HG02870 (cell line): ENCODE measurements at regions not wholly inside any gene's neighbourhood (a gene's known extent, or its start where the extent isn't known, plus 50 kb on each side); places are given as distances from the start of the nearest gene placed in this dataset.

Experiments
- ATAC-seq: cut with Tn5 transposase; IDR thresholded peaks from one replicate; pipeline ENCODE4 v1.9.1; 2021; ENCODE audit warnings: mild to moderate bottlenecking, moderate library complexity; ENCODE audit not compliant: unreplicated experiment

- ATAC-seq = no peak
Measured at GRCh38 chr13:67642657-67643056, 412.5 kb upstream of the PCDH9 start.

DNA sequence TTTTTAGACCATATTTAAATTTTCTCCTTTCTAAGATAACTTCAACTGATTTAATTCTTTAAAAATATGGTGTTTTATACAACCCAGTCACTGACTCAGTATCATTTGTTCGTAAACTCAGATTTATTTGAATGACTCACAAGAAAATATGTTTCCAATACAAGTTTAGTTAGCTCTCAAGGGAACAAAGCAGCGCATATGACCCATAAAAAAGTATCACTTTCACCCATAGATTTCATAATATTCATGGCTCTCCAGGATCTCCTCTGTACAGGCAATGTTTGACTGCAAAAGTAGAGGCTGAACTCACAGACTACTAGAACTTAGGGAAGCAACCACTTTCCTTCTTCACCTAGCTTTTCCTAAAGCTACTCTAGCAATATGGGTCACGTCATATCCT, 405.6 kb upstream of the PCDH9 start:
- ATAC-seq = no peak

- no peak for ATAC-seq
Measured at GRCh38 chr13:67632590-67632989, 402.5 kb upstream of the PCDH9 start.

DNA sequence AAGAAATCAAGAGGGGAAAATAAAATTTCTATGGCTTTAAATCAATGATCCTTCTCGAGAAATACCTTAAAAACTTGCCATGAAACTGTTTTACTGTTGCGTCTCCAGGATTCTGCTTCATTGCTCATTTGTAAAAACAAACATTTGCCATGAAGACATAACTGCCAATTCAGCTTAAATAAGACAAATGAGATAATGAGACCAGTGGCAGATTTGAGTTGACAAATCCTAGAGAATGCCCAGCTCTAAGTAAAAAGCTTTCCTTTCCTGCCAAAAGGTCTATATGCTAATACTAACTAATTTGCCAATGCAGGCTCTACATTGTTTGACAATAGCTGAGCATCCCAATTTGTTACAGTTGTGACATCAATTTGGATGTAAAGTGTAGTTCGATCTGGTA, 400.5 kb upstream of the PCDH9 start:
- no peak for ATAC-seq

DNA sequence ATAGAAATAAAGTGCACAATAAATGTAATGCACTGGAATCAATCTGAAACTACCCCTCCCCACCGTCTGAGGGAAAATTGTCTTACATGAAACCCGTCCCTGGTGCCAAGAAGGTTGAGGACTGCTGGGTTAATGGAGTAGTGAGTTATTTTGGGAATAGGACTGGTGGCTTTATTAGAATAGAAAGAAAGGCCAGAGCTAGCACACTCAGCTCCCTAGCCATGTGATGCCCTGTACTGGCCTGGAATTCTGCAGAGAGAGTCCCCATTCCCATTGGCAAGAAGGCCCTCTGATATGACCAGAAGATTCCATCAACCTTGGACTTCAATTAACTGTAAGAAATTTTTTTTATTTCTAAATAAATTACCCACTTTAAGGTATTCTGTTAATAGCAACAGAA, 393.5 kb upstream of the PCDH9 start:
- no peak for ATAC-seq

- ATAC-seq = no peak
Measured at GRCh38 chr13:67620665-67621064, 390.5 kb upstream of the PCDH9 start.

DNA sequence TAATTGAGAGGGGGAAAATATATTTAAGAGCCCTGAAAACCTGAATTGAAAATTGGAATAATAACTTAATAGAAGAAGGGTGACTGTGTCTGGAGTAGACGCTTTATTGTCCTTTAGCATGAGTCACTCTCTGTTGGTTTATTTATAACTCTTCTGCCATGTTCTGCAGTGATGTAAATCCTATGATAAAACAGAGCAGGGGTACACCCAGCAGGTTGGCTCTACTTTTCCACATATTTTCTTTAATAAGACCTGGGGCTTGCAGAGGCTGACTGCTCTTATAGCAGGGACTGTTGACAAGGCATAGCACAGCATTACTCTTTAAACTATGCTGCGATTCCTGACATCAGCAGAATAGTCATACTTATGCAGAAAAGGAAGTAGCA, 389.9 kb upstream of the PCDH9 start:
- ATAC-seq = no peak

- no peak for ATAC-seq
Measured at GRCh38 chr13:67619351-67619994, 389.3 kb upstream of the PCDH9 start.

DNA sequence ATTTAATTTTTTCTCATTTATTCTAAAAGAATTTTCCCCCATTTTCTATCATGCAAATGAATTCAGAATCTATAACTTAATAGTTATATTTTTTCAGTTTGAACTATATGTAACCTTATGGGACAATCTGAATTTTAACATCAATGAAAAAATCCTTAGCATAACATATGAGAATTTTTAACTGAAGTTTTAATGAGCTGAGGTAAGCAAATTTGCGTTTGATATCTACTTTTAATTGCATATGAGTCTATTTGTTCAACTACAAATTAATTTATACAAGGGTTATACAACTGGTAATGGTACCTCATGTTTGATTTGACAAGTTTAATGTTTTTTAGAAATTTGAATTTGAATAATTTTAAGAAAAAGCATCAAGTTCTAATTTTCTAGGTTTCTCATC, 384.4 kb upstream of the PCDH9 start:
- no peak for ATAC-seq

DNA sequence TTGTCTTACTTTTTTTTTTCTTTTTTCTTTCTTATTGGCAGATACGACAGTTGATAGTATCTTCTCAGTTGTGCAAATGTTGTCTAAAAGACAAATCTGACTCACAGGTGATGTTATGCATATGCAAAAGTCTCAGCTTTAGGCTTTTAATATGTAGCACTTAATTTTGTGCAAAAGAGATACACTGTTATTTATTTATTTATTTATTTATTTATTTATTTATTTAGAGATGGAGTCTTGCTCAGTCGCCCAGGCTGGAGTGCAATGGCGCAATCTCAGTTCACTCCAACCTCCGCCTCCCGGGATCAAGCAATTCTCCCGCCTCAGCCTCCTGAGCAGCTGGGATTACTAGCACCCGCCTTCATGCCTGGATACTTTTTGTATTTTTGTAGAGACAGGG, 383.9 kb upstream of the PCDH9 start:
- ATAC-seq = no peak

DNA sequence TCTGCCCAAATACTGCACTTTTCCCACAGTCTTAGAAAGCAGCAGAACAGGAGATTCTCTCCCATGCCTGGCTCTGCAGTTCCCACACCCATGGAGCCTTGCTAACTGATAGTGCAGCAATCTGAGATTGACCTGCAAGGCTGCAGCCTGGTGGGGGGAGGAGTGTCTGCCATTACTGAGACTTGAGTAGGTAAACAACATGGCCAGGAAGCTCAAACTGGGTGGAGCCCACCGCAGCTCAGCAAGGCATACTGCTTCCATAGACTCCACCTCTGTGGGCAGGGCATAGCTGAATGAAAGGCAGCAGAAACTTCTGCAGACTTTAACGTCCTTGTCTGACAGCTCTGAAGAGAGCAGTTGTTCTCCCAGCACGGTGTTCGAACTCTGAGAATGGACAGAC, 358.5 kb upstream of the PCDH9 start:
- ATAC-seq = no peak

GRCh38 chr13:67577361-67577760, 347.2 kb upstream of the PCDH9 start:
- ATAC-seq = no peak

DNA sequence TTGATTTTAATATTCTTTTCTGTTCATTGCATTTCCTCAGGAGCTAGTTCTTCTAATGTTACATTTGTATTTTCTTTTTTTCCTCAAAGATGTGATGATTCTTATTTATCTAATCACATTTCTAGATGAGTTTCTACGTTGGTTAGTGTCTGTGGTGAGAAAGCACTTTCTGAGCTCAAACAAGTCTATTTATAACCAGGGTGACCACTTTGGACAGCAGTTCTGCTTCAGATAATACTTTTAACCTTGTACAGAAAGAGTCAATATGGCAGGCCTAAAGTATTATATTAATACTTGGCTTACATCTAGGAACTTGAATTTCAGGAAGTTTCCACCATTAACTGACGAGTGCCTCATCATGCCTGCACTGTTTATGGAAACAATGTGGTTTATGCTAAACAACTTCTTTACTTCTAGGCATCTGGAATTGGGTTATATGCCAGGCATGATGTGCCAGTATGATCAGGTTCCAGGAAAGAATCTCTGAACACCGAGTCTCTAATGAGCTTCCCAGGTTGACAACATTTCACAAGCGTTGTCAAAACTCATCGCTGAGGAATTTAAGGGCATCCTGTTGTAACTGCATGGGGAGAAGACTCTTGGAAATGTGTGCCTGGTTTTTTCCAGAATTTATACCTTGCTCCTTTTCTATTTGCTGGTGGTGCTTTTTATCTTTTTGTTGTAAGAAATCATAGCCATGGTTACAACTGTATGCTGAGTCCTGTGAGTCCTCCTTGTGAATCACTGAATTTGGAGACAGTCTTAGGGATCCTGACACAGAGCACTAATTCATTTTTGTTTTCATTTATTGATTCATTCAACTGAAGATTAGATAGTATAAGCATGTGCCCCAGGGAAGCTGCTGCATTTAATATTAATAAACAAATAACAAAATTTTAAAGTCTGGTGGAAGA, 344.4 kb upstream of the PCDH9 start:
- no peak for ATAC-seq

DNA sequence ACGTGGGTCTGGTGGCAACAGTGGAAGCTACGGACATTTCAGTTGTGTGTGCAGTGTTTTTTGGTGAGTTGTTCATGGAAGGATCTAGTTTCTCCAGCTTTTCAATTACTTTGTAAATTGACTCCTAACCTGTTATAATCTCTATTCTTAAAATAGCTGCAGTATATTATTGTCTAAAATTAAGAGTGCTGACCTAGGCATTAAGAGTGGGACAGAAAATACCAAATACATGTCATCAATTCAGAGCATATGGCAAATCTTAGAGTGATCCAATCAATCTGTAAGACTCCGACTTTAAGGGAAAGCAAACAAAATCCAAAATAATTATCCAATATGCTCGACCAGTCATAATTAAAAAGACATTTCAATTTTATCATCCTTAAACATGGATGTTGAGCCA, 338.1 kb upstream of the PCDH9 start:
- no peak for ATAC-seq

DNA sequence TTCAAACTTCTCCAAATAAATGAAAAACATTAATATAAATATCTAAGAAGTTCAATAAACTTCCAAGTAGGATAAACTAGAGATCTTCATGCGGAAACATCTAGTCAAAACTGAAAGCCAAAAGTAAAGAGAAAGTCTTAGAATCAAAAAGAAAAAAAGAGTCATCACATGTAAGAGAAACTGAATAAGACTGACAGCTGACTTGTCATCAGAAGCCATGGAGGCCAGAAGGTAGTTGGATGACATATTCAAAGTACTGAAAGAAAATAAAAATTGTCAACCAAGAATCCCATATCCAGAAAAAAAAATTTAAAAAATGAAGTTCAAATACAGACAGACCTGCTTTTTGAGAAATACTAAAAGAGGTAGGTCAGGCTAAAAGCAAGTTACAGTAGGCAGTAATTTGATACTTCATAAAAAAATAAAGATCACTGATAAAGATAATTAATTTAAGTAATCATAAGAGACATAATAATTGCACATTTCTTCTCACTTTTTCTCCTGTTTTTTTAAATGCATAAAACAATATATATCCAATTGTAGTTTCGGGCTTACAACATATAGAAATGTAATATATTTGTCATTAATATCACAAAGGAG, 327.6 kb upstream of the PCDH9 start:
- no peak for ATAC-seq

- ATAC-seq = no peak
Measured at GRCh38 chr13:67557118-67557517, 327.0 kb upstream of the PCDH9 start.

- no peak for ATAC-seq
Measured at GRCh38 chr13:67554746-67555452, 324.8 kb upstream of the PCDH9 start.

- ATAC-seq = no peak
Measured at GRCh38 chr13:67554286-67554685, 324.1 kb upstream of the PCDH9 start.

DNA sequence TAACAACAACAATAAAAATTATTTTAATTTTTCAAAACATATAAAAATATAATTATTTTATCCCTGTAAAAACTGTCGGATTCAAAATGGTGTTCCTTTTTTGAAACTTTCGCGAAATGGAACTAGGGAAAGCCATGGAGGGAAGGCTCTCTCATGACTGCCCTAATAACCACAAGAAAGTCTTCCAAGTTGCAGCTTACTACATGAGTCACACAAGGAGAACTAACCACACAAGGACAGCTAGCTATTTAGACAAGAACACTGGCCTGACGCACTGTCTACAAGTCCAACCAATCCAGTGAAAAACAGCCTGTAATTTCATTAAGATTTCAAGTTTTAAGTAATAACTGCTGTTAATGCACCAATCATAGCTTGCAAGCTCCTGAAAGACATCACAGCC, 319.2 kb upstream of the PCDH9 start:
- ATAC-seq = no peak

- ATAC-seq = no peak
Measured at GRCh38 chr13:67538906-67539305, 308.8 kb upstream of the PCDH9 start.

DNA sequence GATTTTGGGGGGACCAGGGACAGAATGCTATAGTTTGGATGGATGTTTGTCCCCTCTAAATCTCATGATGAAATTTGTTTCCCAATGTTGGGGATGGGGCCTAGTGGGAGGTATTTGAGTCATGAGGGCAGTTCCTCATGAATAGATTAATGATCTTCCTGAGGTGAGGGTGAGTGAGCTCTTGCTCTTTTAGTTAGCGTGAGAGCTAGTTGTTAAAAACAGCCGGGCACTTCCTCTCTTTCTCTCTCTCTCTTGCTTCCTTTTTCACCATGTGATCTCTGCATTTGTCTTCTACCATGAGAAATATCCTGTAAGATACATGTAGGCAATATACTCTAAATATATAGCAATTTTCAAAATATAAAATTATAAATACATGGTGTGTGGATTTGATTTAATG, 290.8 kb upstream of the PCDH9 start:
- no peak for ATAC-seq
